CD4-positive, alpha-beta T cell treated with Interferon alpha-2 for 1 hour (primary cell): ENCODE measurements at regions not wholly inside any gene's neighbourhood (a gene's known extent, or its start where the extent isn't known, plus 50 kb on each side); places are given as distances from the start of the nearest gene placed in this dataset.

Source experiments
- DNase-seq, 2 donors: peaks; one replicate each; pipeline ENCODE4 v3.0.0-alpha.2; 2020 to 2022

- DNase-seq: no peak
Observed at GRCh38 chr2:126437016-126437415, 218.9 kb upstream of the GYPC start.

GRCh38 chr2:126444512-126444911 lies 211.4 kb upstream of the GYPC start:
- no peak for DNase-seq

GRCh38 chr2:126446106-126446695 lies 209.8 kb upstream of the GYPC start:
- DNase-seq: no peak

GRCh38 chr2:126448611-126449010 lies 207.3 kb upstream of the GYPC start:
- no peak for DNase-seq

GRCh38 chr2:126449677-126450076 lies 206.3 kb upstream of the GYPC start:
- DNase-seq: no peak

- DNase-seq: no peak
Observed at GRCh38 chr2:126463892-126464674, 191.9 kb upstream of the GYPC start.

GRCh38 chr2:126467367-126468054 lies 188.4 kb upstream of the GYPC start:
- DNase-seq: peak in 1 of 2 donors; percentile 35

GRCh38 chr2:126475031-126475430 lies 180.9 kb upstream of the GYPC start:
- no peak for DNase-seq

- no peak for DNase-seq
Observed at GRCh38 chr2:126476691-126477090, 179.3 kb upstream of the GYPC start.

GRCh38 chr2:126480033-126480432 lies 175.9 kb upstream of the GYPC start:
- no peak for DNase-seq

- no peak for DNase-seq
Observed at GRCh38 chr2:126482582-126483464, 173.1 kb upstream of the GYPC start.

GRCh38 chr2:126494593-126494992 lies 161.4 kb upstream of the GYPC start:
- no peak for DNase-seq

GRCh38 chr2:126495189-126495588 lies 160.8 kb upstream of the GYPC start:
- DNase-seq: no peak

GRCh38 chr2:126496493-126496892 lies 159.5 kb upstream of the GYPC start:
- no peak for DNase-seq

GRCh38 chr2:126503476-126503875 lies 152.5 kb upstream of the GYPC start:
- no peak for DNase-seq

- no peak for DNase-seq
Observed at GRCh38 chr2:126504949-126505348, 151.0 kb upstream of the GYPC start.

- no peak for DNase-seq
Observed at GRCh38 chr2:126506786-126507185, 149.2 kb upstream of the GYPC start.

- DNase-seq: no peak
Observed at GRCh38 chr2:126507425-126507911, 148.5 kb upstream of the GYPC start.

- no peak for DNase-seq
Observed at GRCh38 chr2:126510356-126510755, 145.6 kb upstream of the GYPC start.

- DNase-seq: no peak
Observed at GRCh38 chr2:126510960-126511359, 145.0 kb upstream of the GYPC start.

- no peak for DNase-seq
Observed at GRCh38 chr2:126512026-126512425, 143.9 kb upstream of the GYPC start.

GRCh38 chr2:126513033-126513432 lies 142.9 kb upstream of the GYPC start:
- no peak for DNase-seq

- no peak for DNase-seq
Observed at GRCh38 chr2:126515471-126515870, 140.5 kb upstream of the GYPC start.
